HG02798 (cell line): ENCODE measurements at regions not wholly inside any gene's neighbourhood (a gene's known extent, or its start where the extent isn't known, plus 50 kb on each side); places are given as distances from the start of the nearest gene placed in this dataset.
A peak's percentile ranks its signal among the peaks of the same experiment; 100 is the strongest.

Experiments
- ATAC-seq: cut with Tn5 transposase; IDR thresholded peaks from one replicate; pipeline ENCODE4 v1.9.1; 2021; ENCODE audit warnings: mild to moderate bottlenecking; ENCODE audit not compliant: unreplicated experiment, poor library complexity

DNA sequence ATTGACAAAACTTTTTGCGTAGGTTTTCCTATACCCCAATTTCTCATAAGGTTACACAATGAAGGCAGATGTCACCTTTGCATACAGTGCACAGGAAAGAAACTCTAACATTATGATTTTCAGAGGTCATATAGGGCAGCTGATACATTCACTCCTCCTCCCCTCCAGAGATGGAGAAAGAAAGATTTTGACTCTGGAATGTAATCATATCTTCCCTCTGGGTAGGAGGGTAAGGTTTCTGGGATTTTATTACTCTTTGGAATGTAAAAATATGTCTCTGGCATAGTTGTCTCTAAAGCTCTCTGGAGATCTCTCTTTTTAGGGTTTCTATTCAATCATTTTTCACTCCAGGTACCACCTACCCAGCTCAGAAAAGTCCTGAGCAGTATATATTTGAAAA, 398.3 kb downstream of the GPD2 start:
- no peak for ATAC-seq

DNA sequence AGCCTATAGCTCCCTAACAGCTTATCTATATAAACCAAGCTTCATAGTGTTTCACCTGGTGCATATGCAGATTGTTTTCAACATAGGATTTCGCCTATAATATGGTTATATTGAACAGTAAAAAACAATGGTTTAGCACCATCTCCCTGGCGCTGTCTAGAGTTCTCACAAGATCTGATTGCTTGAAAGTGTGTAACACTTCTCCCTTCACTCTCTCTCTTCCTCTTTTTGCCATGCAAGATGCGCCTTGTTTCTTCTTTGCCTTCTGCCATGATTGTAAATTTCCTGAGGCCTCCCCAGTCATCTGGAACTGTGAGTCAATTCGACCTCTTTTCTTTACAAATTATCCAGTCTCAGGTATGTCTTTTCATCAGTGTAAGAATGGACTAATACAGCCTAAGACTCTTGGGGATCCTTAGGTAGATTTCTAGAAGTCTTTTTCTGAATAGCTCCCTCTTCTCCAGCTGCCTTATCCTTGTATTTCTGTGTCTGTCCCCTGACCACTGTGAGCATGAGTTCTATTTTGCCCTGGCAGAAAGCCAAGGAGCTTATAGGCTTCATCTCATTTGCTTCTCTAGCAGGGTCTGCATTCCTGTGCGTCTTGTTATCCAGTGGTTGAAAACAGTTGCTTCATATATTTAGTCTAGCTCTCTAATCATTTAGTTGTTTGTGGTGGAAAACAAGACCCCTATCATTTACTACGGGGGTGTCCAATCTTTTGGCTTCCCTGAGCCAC, 401.6 kb downstream of the GPD2 start:
- no peak for ATAC-seq

DNA sequence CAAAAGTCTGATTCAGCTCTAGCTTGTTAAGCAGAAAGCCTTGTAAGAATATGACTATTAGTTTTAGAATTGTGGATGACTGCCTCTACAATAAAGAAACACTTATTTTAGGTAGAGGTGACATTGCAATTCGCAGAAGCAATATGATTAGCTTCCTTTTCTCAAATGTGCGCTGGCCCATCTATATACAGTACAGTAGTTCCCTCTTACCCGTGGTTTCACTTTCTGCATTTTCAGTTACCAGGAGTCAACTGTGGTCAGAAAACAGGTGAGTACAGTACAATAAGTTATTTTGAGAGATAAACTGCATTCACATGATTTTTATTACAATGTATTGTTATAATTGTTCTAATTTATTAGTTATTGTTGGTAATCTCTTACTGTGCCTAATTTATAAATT, 405.1 kb downstream of the GPD2 start:
- no peak for ATAC-seq

DNA sequence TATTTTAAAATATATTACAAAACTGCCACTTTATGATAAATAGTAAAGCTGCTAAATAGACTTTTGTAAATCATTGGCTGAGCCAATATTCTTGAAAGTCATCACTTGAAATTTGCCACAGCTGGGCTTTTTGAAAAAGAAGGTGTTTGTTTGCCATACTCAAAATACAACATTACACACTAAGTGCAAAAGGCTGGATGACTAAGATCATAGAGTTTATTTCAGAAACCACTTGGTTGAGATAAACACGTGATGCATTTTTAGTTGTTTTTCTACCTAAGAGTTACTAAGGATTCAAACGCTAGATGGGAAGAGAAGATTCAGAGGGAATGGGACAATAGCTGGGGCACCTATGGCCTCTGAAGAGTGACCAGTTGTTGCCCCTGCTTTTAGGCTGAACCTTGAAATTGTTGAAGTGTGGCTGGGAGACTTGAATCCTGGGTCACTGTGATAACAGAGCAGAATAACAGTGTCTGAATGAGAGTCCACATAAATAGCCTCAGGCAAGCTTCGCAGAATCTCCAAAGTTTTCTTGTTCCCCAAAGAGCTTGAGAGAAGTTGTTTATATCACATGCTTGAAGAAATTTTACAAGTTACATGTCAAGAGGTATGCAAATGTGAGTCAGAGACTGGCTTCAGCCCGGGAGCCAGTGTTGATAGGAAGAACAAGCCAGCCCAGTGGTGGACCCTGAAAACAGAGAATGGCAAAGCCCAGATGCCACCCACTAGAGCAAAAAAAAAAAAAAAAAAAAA, 409.8 kb downstream of the GPD2 start:
- ATAC-seq = no peak

DNA sequence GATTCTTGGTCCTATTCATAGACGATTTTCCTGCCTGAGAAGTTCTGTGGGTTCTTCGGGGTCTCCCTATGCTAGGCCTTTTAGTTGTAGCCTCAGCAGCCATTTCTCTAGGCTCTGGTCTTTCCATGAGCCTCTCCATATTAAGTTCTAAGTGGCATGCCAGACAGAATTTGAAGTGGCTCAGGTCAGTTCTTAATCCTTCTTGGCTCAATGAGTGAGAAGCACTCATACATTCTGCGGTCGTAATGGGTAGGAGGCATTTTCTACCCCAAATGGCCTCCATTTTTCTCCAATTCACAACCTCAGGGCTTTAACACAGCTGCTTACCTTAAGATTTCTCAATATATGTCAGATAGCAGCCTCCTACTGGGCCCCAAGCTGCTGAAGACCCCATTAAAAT, 405.3 kb upstream of the GALNT5 start:
- ATAC-seq = no peak

DNA sequence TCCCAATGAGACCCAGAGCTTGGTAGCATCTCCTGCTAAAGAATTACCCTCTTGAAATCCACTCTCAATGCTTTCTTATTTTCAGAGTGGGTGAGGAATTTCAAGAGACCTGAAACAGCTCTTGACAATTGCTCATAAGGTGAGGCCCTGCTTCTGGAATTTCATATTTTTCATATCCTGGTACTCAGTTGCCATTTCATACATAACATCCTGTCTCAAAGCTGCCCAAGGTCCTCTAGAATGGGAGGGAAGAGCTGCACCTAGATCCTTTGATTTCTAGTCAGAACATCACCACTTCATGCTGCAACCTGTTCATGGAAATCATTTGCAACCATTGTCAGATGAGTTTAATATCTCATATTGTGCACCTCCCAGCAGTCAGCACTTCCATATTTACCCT, 404.8 kb upstream of the GALNT5 start:
- ATAC-seq = no peak

DNA sequence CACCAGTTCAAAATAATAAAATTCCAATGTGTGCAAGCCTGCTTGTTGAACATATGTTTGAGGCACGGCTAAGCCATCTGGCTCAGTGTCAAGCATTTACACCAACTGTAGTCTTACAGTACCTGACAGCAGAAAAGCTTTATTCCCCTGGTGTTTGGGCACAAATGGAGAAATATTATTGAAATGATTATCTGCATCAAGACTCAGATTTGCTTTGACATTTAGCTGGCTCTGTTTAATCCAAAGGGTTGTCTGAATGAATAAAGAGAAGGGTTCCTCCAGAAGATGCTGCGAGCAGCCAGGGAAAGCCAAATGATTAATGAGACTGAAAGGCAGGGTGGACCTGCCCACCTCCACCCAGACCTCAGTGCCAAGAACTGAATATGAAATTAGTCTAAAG, 393.2 kb upstream of the GALNT5 start:
- no peak for ATAC-seq

DNA sequence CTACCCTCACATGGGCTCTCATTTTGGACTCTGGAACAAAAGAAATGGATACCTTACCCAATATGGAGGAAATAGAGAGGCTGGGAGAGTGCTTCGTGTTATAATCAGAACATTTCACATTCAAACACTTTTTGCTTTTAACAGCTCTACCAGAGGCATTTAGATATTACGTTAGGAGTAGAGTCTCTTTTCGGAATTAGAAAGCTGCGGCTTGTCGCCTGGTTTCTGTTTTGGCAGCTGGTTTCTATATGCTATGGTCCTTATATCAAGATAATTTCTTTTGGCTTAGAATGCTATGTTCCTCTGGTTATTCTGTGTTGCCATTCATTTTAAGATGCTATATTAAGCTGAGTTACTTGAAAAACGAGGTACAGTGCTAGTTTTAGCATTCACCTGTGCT, 392.8 kb upstream of the GALNT5 start:
- ATAC-seq = no peak

DNA sequence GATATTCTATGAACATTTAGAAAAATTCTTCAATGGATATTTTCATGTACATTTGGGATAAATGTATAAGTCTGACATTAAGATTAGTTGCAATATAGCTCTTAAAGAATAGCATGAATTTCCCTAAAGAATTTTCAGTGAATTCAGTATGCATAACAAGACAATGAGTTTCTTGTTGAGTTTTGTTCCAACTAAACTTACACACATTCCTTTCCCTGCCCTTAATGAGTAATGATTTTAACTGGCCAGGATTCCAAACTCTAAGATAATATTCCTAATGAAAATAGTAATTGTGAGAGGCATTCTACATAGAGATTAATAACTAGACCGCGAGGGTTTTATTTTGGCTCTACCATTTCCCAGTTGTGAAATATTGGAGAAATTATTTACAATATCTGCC, 390.3 kb upstream of the GALNT5 start:
- no peak for ATAC-seq

DNA sequence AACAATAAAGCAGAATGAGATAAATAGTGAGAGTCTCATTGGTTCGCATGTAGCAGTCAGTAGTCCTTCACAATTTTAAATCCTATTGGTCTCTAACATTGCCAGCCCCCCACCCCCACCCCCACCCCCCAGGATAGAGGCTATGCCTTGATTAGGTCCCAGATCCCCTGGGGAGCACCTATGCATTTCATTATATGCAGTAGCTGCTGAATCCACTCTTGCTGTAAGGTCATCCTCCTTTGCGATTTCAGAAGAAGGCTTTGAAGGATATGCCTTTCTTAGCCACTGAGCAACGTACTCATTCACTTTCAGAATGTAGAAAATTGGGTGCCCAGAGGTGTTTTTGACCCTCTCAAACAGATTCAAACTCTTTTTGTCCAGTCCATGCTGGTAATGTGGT, 382.8 kb upstream of the GALNT5 start:
- ATAC-seq = no peak

DNA sequence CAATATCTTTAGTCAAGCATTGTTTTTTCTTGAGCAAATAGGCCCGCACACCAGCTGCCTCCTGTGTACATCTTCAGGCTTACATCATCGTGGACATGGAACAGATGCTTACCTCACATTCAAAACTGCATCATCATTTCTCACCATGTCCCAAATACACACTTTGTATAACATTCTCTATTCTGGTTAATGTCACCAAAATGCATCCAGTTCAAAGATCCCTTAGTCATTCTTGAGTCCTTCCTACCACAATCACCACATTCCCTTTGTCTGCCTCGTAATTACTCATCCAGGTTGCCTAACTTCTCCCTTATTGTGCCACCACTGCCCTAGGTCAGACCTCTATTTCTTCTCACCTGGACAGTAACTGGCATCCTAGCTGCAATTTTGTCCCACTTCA, 373.7 kb upstream of the GALNT5 start:
- ATAC-seq = no peak

DNA sequence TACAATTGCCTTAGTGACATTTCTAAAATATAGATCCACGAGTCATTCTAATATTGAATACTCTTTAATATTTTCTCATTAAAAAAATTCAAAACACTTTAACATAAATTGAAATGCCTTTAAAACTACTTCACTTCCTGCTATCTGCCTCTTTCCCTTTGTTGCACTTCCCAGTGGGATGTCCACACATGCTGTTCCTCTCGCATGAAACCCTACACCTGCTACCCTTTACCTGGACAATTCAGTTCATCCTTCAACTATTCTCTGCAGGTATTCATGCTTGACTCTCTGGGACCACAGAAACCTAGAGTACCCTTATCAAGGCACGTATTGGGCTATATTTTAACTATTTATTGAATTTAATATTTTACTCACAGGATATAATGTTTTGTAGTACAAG, 373.3 kb upstream of the GALNT5 start:
- ATAC-seq = no peak

DNA sequence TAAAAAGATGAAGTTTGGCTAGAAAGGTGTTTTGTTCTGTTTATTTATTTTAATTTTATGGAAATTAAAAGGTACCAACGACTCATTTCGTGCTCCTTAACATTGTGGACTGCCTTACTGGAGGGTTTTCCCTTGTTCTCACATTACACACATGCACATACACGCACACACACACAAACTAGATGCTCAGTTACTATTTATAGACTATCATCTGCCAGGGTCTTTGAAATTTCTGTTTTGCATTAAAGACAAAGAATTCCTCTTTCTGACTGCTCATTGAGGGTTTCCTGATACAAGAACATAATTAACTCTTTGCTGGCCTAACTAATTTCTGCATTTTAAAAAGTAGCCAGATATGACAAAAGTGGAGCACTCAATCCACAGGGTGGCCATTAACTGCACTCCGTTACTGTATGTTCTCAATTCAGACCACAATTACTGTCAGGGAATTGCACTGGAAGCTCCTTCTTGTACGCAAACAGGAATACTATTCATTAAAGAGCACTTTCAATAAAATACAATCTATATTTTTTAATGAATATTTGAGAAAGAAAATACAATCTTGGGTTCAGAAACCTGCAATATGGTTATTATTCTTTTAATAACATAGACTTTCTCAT, 366.9 kb upstream of the GALNT5 start:
- ATAC-seq = no peak

DNA sequence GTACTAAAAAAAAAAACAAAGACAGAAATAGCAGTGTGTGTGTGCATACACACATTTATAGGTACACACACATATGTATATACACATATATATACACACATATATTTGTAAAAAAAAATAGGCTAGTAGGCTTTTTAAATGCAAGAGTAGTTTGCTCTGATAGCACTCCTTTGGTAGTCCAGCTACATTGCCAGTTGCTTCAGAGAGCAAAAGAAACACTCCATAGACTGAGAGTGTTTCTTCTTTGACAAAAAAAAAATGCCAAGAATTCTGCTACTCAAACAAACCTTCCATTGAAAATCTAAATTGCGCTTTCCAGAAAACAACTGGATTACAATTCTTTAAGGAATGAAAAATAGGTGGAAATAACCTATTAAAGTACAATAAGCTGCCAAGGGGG, 365.9 kb upstream of the GALNT5 start:
- ATAC-seq = no peak

DNA sequence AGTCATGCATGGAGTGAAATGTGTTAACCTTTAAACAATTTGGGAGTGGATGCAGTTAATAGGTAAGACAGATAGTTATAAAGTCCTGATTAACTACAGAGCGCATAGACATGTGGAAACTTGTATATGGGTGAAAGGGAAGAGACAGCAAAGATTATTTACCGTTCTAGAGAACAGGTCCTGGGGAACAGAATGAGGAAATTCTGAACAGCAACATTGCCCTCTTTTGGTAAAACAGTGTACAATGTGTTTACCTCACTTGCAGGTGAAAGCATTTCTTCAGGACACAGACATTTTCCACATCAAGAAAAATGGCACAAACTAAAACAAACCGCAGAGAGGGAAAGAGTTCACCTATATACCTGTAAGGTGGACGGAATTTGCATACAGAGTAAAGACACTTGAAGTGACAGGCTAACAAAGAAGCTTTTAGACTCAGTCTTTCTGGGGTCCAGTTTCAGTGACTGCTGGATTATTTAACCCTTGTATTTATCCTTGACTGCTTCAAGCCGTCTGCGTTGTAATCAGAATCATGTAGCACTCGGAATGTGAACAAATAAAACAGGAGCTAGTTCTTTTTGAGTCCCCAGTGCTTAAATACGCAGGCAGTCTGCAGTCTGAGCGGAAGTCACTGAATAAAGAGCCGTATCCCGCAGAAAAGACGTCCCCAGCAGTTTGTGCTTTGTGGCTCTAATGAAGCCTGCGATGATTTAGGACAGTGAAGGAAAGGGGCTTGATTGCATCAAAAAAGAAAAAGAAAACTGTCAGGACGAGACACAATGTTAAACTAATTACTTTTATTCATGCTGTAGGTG, 364.8 kb upstream of the GALNT5 start:
- peak; percentile 45 for ATAC-seq

DNA sequence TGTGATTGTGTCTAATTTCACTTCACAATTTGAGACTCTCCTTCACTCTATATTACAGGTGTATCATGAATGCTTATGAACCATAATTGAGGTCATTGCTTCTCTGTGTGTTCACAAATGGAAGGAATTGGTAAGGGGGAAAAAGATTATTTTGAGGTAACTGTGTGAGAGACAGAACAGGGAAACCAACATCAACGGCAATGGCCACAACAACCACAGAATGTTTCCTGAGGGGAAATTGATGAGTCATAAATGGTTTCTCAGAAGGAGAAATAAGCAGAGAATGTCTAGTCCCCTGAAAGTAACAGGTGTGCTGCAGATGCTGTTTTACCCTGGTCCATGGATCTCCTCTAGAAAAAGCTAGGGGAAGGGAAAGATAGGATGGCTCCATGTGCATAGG, 361.2 kb upstream of the GALNT5 start:
- ATAC-seq = peak; percentile 95

DNA sequence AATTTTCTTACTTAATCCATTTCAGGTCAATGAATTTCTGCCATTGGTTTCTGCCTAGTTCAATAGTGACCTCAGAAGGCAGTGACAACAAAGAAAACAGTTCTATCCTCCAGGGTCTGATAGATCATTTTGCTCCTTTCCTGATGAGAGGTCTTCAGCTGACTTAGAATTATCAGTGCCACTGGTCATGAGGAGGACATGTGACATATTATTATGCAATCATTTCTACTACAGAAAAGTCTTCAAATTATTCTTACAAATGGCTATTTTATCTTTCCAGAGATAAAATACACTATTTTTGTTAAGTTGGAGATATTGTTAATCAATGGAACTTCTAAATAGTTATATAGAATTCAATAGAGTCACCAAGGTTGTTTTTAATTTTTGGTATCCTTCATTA, 360.0 kb upstream of the GALNT5 start:
- ATAC-seq = no peak

DNA sequence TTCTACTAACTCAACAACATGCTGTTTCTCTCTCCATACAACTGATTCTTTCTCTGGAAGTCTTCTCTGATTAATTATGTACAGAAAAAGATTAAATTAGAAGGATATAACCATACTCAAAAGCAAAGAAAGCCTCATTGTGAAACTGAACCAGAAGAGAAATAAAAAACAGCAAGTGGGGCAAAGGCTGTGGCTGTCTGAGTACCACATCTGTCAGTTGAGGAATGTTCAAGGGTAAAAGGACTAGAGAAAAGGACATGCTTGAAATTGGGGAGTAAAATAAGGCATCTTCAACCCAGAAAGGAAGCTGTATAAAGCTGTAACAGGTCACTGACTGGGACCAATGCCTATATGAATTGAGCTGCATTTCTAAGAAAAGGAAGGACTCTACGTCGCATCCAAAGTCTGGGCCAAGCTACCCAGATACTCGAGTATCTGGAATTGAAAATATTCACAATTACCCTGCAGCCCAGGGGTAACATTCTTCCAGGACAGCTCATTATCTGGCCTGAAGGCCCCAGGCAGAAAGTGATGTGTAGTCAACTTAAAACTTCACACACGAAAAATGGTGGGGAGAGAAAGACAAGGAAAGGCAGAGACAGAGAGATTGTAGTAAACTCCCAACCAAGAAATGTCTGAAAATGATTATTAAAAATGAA, 356.0 kb upstream of the GALNT5 start:
- ATAC-seq = no peak

DNA sequence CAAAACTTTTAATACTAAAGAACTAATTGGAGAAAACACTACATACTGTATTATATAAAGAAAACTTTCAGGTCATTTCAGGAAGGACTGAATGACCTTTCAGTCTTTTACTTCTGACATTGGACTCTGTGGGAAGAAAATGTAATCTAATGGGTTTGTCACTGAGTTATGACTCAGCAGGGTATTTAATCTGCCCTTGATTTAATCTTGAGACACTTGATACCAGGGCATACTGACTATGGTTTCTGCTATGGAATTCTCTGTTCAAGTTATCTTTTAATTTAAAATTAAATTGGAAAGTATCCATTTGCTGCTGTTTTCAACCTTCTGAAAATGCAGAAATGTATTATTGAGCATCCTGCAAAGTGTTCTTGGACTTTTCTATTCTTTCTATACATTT, 354.2 kb upstream of the GALNT5 start:
- no peak for ATAC-seq

DNA sequence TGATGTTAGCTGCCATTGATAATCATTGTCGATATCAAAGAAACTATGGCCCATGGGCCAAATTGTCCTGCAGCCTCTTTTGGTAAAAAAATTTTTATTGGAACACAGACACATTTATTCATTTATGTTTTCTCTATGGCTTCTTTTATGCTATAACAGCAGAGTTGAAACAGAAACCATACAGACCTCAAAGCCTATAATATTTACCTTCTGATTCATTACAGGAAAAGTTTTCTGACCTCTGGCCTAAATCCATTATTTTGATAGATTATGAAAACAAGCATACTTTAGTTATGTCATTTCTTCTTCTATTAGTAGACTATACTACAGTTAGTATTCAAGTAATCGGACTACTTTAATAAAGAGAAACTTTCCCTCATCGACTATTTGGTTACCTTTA, 349.7 kb upstream of the GALNT5 start:
- ATAC-seq = peak; percentile 58
